ENCODE measurements at regions not wholly inside any gene's neighbourhood (a gene's known extent, or its start where the extent isn't known, plus 50 kb on each side); places are given as distances from the start of the nearest gene placed in this dataset.

DNA sequence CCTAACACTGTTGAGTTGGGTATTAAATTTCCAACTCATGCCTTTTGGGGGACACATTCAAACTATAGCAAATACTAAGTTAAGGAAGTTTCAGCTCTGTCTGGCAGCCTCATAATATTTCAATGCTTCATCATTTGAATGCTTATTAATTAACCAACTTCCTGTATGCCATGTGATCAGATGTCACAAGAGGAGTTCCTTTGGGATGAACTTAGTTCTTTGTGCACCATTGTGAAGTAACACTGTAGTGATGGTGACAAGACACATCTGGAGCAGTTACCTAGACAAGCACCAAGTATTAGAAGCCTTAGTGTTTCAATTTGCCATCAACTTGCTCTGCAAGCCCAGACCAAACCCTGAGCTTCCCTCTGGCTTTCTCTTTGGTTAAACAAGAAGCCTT, 90.7 kb upstream of the IL12B start:
- DNase-seq (ENCODE audit: insufficient read length, low spot score) (no peak), FAIRE-seq (no peak)

DNA sequence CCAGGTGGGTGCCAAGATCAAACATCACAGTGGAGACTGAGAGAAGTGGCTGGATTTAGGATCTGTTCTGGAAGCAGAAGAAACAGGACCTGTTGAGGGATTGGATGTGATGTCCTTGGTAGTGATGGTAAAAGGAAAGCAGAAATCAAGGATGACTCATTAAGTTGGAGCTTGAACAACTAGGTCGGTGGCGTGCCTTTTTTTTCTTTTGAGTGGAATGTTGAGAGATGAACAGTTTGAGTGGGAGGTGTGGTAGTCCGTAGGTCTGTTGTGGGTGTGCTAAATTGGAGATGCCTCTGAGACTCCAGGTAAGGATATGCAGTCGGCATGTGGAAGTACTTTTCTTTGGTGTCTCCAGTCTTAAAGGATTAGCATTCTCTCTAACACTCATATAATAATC, 92.1 kb upstream of the IL12B start:
- no peak for DNase-seq (ENCODE audit: insufficient read length, low spot score)
- no peak for FAIRE-seq

DNA sequence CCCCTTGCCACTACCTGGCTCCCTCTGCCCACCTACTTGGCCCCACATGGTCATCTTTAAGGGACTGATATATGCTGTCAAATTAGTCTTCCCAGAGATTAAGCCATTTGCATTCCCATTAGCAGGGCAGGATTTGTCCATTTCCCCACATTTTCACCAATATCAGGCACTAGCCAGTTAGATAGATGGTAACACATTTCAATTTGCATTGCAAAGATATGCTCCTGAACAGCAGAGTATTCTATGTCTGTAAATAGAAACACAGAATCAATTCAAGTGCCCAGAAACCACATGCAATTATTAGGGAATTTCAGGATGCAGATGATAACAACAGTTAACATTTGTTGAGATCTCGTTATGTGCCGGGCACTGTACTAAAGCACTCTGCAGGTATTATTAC, 92.6 kb upstream of the IL12B start:
- FAIRE-seq (no peak), DNase-seq (ENCODE audit: insufficient read length, low spot score) (no peak)

DNA sequence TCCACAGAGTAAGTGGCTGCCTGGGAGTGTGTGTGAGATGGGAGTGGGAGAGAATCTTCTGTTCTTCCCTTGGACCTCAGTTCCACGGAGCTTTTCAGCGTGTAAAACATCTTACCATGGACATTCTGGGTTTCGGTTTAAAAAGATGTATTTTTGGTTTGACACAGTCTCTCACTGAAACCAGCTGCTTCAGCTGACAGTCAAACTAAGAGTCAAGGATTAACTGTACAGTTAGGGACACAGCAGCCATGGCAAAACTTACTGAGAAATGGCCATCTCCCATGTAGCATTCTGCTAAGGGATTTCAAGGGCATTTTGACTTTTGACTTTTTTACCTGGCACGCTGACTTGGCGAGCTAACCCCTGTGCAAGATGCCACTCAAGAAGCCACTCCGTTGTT, 93.8 kb upstream of the IL12B start:
- no peak for DNase-seq (ENCODE audit: insufficient read length, low spot score)
- no peak for FAIRE-seq

DNA sequence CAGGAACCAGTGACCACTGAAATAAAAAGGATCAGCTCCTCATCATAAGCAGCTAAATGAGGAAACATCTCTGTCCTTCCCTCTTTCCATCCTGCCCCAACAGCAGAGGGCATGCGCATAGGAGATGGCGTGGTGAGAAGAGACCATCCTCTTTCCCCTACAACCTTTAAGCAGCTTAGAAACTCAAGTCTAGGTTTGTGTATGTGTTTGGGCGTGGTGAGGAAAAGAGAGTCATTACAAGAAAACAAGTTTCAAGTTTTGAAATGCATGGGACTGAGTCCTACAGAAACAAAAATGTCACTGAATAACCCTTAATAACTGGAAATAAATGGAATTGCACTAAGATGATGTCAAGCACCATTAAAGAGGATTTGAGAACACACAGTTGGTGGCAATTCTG, 96.4 kb upstream of the IL12B start:
- no peak for FAIRE-seq
- no peak for DNase-seq (ENCODE audit: insufficient read length, low spot score)

DNA sequence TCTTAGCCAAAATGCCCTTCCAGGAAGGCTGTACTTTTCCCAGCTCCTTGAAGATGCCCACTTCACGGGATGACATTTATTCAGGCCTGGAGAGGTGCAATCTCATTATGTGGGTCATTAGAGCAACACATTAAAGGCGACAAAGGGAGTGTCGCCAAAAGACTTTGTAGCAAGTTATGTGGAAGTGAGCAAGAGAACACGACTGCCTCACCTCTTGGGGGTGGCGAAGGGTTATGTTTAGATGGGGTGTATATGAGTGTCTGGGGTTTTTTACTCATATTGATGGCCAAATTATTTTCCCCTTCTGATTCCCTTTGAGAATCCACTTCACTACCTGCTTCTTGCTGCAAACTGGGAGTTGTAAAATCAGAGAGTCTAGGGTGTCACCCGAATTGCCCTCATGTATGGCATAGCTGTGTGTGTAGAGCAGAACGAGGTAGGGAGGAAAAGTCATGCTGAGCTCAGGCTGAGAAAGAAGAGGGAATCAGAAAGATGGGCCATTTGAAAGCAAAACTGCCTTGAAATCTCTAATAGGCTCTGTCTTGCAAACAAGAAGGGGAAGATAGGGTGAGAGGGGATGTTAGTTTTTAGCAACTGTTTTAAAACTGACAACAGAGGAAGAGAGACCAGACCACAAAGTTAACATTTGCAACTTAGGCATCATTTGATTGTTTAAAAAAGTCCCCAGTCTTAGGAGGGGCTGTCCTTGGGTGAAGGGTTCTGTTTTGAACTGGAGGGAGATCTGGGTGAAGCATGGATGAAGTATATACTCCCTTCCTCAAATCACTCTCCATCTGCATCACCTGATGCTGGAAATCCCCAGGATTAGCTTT, 97.1 kb upstream of the IL12B start:
- FAIRE-seq, result no peak
- no peak for DNase-seq (ENCODE audit: insufficient read length, low spot score)

DNA sequence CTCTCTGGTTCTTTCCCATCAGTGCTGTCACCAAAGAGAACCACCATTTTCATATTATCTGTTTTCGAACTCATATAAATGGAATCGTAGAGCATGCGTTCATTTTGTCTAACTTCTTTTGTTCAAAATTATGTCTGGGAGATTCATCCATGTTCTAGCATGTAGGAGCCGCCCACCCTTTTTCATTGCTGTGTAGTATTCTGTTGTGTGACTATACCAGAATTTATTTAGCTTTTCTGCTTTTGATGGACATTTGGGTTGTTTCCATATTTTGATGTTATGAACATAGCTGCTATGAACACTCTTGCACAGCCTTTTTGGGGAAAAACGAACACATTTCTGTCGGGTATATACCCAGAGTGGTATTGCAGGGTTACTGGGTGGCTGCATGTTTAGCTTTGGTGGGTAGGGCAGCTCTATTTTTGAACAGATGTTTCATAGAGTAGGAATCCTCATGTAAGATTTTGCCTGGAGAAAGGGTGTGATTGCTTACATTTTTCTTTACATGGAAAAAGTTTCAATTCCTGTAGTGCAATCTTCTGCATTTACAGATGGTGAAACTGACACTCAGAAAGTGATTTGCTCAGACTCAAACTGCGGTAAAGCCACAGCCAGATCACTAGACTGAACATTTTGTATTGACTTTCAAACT, 100.2 kb upstream of the IL12B start:
- DNase-seq (ENCODE audit: insufficient read length, low spot score) (no peak), FAIRE-seq (no peak)

DNA sequence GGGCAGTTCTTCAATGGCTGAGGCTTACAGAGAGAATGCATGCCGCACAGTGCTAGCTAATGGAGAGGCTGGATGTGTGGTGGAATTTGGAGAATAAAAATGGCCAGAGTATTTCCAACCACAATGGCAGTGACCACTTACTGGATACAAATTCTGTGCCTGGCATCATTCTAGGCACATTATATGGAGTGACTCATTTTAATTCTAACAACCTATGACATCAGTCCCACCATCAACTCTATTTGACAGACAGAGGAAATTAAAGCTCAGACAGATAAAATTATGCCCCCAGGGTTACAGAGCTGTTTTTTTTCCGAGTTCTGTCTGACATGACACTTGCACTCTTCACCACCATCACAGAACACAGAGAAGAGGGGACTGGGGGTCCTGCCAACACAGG, 105.6 kb upstream of the IL12B start:
- DNase-seq (ENCODE audit: insufficient read length, low spot score), result no peak
- FAIRE-seq, result no peak

DNA sequence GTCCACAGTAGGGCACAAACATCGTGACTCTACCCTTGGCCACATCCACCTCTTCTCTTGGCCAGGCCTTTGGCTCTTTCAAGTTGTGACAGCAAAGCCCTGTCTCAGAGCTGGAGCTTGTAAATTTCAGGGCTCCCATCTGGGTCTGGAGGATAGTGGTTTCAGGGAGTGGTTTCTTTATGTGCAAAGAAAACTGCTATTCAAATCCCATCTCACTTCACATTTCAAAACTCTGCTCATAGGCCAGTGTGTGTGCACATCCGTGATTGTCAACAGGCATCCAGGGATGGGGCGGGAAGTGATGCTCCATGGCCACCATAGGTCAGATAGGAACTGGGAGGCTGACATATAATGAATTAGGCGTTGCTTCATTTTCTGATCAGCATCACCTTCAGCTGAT, 107.8 kb upstream of the IL12B start:
- FAIRE-seq, result no peak
- DNase-seq (ENCODE audit: insufficient read length, low spot score), result no peak

DNA sequence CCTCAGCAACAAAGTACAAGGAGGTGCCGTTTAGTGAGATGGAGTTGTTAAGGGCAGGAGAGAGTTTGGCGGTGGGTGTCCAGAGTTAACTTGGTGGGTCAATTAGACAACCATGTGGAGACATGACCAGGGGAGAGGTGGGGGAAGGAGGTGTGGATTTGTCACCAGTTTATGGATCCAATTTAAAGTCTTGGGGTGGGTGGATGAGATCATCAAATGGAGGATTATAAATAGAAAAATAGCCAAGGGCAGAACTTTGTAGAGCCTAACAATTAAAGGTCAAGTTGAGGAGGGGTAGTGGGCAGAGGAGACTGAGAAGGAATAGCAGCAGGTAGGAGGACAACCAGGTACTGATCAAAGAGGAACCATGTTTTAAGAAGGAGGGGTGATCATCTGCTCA, 108.7 kb upstream of the IL12B start:
- DNase-seq (ENCODE audit: insufficient read length, low spot score), result no peak
- no peak for FAIRE-seq

DNA sequence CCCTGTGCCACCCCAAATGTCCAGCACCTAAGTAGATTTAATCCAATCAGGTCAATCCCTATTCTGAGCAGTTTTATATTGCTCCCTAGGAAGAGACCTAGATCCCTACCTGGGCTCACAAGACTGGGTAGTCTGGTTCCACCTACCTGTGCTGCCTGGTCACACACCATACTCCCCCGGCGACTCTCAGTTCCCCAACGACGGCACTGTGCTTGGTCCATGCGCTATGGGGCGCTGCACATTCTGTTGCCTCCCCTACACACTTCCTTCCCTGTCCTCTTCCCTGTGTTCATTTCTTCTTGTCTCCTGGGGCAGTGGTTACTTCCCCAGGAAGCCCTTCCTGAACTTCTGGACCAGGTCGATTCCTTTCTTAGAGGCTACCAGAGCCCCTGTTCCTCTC, 109.9 kb upstream of the IL12B start:
- DNase-seq (ENCODE audit: insufficient read length, low spot score) (no peak), FAIRE-seq (no peak)

DNA sequence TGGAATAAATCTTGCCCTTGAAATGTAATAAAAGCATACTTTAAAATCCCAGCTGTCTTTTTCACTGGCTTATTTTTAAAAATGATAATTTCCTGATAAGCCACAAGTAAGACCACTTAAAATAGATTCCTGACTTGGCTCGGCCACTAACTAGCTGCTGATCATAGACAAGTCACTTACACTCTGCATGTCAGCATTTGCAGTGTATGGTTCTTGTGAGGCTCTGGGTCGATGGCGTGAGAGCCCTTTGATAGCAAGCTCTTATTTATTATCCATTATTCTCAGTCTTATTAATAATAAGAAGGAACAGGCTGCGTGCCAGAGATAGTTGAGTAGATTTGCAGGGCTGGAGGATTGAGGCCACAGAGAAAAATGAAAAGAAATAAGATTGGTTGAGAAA, 110.7 kb upstream of the IL12B start:
- FAIRE-seq, result no peak
- DNase-seq (ENCODE audit: insufficient read length, low spot score), result no peak

DNA sequence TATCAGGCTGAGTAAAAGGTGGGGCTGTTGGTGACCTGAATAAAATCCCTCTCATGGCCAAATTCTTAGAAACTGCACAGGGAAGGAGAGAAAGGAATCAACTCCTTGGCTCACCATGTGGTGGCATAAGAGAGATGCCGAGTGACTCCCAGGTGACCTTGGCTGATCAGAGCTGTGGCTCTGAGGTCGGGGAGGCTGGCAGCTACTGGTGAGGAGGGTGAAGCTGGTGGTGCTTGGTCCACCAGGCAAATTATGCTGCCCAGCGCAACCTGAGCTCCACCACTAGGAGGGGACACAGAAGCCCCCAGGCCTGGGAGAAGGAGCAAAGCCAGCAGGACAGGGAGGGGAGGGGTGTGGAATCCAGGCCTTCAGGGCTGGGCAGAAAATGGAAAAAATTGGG, 111.2 kb upstream of the IL12B start:
- DNase-seq (ENCODE audit: insufficient read length, low spot score) (peak; percentile 25), FAIRE-seq (no peak)

DNA sequence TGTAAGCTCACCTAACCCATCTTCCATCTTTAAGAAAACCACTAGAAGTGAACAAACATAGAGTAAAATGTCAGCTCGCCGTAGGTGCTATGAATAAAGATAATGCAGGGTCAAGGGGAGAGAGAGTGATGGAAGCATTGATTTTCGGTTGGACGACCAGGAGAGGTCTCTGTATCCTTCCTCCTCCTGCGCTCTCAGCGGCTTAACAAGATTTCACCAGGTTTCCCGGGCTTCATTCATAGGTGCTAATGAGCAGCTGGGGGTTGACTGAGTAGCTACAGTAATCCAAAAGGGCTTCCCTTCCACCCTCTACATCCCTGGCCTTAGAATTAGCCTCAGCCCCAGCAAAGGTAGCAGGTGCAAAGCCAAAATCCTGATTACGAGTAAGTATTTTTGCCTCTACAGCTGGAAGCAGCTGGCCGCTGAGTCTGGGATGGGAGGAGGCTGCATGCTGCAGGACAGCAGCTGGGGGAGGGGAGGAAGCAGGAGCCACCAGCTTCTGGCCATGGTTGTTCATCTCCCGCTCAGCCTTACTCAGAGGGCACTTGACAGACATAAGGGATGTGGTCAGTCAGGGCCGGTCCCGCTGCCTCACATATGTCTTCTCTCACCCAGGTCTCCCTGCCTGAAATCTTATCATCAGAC, 112.0 kb upstream of the IL12B start:
- DNase-seq (ENCODE audit: insufficient read length, low spot score), result no peak
- no peak for FAIRE-seq

DNA sequence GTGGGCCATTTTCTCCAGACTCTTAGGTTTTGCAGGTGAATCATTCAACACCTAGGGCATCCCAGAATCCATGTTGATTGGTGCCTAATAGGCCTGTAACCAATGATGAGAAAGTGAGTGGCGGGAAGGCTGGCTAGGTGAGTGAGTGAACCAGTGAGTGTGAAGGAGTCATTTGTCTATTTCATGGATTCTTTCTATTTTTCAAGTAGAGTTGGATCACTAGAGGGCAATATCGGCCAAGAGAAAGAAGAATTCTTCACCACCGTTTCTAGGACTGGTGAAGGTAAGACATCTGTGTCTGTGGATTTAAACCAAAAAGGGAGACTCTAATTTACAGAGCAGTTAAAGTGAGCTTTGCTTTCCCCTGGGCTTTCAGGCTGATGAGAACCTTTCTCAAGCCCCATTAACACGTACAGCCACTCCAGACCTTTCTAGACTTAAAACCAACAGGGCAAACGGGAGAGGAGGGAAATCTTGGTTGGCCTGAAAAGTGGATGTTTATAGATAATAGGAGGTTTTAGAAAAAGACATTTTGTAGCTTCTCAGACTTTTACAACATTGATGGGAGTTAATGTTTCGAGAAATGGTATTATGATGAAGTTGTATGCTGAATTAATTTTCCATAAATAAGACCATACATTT, 114.3 kb upstream of the IL12B start:
- FAIRE-seq (no peak), DNase-seq (ENCODE audit: insufficient read length, low spot score) (peak; percentile 58)

DNA sequence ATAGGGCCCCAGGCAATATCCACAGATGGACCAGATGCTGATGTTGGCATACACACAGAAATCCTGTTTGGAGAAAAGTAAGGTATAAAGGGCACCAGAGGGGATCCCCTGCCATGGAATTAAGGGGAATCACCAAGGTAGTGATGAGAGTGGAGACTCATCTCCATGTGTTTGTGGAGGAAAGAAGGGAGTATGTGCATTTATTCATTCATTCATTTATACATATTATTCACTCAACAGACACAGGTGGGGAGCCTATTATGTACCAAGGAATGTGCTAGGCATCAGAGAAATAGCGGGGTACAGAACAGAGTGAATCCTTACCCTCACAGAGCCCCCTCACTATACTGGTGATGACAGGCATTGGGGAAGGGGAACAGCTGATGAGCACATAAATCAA, 116.8 kb upstream of the IL12B start:
- DNase-seq (ENCODE audit: insufficient read length, low spot score) (no peak), FAIRE-seq (no peak)

DNA sequence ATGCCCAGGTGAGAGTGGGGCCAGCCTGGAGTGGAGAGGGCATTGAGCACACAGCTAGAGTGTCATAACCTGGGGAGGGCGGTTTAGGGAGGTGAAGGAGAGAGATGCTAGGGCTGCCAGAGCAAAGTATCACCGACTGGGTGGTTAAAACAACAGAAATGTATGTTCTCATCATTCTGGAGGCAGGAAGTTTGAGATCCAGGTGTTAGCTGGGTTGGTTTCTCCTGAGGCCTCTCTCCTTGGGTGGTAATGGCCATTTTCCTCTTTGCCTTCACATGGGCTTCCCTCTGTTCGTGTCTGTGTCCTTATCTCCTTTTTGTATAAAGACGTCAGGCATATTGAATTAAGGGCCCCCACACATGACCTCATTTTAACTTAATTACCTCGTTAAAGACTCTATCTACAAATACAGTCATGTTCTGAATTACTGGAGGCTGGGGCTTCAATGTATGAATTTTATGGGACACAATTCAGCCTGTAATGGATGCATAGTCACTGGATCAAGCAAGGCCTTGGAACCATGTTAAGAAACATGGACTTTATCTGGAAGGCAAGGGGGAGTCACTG, 118.6 kb upstream of the IL12B start:
- DNase-seq (ENCODE audit: insufficient read length, low spot score), result no peak
- FAIRE-seq, result no peak

DNA sequence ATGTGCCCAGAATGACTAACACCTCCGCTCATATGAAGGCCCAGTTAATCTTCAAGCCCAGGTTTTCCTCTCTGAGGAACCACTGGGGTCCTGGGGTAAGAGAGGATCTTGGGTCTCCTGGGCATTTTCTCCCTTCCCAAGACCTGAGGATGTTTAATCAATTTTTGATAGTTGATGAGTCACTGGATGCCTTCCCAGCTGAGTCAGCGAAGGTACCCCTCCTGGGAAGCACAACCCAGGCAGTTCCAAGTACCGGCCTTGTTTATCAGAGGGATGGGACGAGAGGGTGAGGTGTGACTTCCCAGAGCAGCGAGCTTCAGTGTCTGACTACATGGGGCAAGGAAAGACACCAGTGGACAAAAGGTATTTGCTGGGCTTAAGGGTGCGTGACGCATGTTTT, 119.6 kb upstream of the IL12B start:
- FAIRE-seq, result no peak
- peak; percentile 41 for DNase-seq (ENCODE audit: insufficient read length, low spot score)

DNA sequence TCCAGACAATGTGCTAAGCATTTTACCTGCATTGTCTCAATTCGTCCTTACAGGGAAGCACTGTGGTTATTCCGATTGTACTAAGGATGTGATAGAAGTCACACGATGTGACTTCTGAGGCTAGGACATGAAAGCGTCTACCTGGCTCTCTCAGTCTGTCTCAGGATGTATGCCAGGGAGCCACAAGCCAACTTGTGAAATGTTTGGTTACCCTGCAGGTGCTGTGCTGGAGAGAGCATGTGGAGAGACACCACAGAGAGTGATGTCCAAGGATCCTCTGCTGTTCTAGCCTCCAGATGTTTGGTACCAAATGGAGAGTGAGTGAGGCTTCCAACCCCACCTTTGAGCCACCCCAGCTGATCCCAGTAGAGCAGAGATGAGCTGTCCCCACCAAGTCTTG, 120.1 kb upstream of the IL12B start:
- DNase-seq (ENCODE audit: insufficient read length, low spot score), result no peak
- FAIRE-seq, result no peak

DNA sequence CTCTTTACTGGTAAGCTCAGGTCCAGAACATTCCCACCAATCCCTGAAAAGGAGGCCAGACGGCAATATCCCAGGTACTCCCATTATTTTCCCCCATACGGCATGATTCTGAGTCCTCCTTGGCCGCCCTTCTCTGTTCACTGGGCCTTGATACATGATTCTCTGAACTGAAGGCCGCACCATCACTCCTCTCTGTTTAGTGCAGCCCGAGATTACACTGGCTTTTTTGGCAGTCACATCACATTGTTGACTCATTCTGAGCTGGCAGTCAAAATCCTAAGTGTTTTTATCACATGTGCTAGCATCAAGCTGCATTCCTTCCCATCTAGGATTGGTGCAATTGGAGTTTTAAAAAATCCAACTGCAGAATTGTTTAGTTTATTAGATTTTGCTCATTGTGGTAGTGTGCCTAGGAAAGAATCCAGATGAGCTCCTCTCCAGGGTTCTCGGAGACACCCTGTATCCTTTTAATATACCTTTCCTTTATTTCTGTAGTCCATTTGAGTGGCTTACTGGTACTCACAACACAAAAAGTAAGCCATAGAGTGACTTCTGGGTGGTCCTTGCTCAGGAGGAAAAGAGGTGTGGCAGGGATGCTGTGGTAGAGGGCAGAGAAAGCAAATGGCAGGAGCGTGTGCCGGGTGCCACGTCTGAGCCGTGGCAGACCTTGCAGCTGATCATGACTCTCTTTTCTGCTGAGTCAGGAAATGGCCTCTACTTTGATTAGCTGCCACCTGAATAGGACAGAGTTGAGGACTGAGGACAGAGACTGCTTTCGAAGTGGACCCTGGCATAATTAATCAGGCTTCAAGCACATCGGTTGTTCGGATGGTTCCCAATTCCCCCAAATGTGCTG, 121.1 kb upstream of the IL12B start:
- FAIRE-seq (peak; percentile 48), DNase-seq (ENCODE audit: insufficient read length, low spot score) (peak; percentile 71)
